GM12878 (cell line): ENCODE measurements at regions not wholly inside any gene's neighbourhood (a gene's known extent, or its start where the extent isn't known, plus 50 kb on each side); places are given as distances from the start of the nearest gene placed in this dataset.

ENCODE experiments used
- SPI1 ChIP-seq: IDR thresholded peaks from 2 replicates; pipeline ENCODE4 v1.6.1; 2011; ENCODE audit warnings: low read depth, mild to moderate bottlenecking, low read length, moderate library complexity, borderline replicate concordance; ENCODE audit not compliant: insufficient read depth
- ZBTB11 ChIP-seq: fragments of 450-650 bp; formaldehyde crosslinking; IDR thresholded peaks from 2 replicates; pipeline ENCODE4 v1.5.0; 2022; ENCODE audit warnings: mild to moderate bottlenecking, missing genetic modification characterization

- no peak for TF ChIP-seq SPI1
- TF ChIP-seq ZBTB11 (CRISPR knock-in tag), result no peak
These were observed 433.9 kb downstream of the SIPA1L2 start for GRCh38 chr1:232196042-232196441.
